ENCODE measurements at regions not wholly inside any gene's neighbourhood (a gene's known extent, or its start where the extent isn't known, plus 50 kb on each side); places are given as distances from the start of the nearest gene placed in this dataset.

DNA sequence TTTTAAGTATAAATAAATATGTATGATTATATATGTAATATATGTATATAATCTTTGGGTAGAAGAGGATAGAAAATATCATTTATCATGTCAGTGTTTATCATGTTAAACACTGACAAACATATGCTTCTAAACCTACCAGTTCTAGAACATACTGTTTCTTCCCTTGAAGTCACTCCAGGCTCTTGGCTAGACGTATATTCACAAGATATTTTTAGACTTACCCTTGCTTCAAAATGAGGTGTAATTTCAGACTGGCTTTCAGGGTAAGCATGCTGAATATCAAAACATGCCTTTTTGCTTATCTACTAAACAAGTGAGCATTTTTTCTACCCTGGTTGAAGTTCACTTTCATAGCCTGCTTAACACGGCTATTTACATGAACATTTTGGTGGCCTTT, 642.4 kb upstream of the PKDCC start:
- WGBS, 2 donors = 62 to 64% methylated on average over 2 of the region's 2 CpGs

DNA sequence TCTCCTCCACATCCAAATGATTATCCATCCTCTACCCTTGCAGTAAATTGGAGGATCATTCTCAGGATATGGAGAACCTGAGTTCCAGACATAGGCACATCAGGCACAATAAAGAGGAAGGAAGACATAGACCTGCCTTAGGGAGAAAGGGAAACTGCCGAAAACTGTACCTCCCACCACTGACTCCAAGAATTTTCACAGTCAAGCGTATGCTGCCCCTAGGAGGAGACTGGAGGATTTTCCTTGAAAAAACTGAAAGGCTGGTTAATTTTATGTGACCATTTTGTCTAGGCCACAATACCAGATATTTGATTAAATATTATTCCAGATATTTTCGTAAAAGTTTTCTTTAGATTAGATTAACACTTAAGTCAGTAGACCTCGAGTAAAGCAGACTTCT, 638.5 kb upstream of the PKDCC start:
- no peak overlapping the region for H3K4me3 ChIP-seq (ENCODE audit: low read depth, poor library complexity, severe bottlenecking)
- 66 to 68% methylated on average over 4 of the region's 4 CpGs for WGBS, 2 donors
- intact Hi-C loops (cut with DNase I; ENCODE audit: low total_unique reads) = no loop called here
- no peak for DNase-seq (ENCODE audit: low spot score in 2 of 2)
- no peak for TF ChIP-seq POLR2A (IDR thresholded peaks at IDR 0.05)
- TF ChIP-seq, protein P1, sequence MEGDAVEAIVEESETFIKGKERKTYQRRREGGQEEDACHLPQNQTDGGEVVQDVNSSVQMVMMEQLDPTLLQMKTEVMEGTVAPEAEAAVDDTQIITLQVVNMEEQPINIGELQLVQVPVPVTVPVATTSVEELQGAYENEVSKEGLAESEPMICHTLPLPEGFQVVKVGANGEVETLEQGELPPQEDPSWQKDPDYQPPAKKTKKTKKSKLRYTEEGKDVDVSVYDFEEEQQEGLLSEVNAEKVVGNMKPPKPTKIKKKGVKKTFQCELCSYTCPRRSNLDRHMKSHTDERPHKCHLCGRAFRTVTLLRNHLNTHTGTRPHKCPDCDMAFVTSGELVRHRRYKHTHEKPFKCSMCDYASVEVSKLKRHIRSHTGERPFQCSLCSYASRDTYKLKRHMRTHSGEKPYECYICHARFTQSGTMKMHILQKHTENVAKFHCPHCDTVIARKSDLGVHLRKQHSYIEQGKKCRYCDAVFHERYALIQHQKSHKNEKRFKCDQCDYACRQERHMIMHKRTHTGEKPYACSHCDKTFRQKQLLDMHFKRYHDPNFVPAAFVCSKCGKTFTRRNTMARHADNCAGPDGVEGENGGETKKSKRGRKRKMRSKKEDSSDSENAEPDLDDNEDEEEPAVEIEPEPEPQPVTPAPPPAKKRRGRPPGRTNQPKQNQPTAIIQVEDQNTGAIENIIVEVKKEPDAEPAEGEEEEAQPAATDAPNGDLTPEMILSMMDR (IDR thresholded peaks at IDR 0.05) = no peak

More for the DNA sequence above, 642.4 kb upstream of the PKDCC start:
- DNase-seq (ENCODE audit: low spot score in 2 of 2) = no peak
- TF ChIP-seq, protein P1 (IDR thresholded peaks at IDR 0.05) = no peak
- TF ChIP-seq POLR2A (IDR thresholded peaks at IDR 0.05) = no peak
- H3K4me3 ChIP-seq (ENCODE audit: low read depth, poor library complexity, severe bottlenecking) = no peak overlapping the region
- intact Hi-C loops (cut with DNase I; ENCODE audit: low total_unique reads) = no loop called here

DNA sequence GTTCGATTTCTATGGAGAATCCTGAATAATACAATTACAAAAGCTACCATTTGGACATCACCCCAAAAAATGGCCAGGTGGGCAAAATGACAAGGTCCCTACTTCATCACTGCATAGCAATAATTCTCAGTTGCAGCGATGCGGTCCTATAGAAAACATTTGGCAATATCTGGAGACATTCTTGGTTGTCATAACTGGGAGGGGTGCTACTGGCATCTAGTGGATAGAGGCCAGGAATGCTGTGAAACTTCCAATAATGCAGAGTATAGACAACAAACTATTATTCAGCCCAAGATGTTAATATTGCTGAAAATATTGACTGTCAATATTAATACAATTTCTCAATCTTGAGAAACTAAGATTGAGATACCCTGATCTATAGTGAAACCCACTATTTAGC, 637.8 kb upstream of the PKDCC start:
- TF ChIP-seq, protein P1 (IDR thresholded peaks at IDR 0.05) = no peak
- TF ChIP-seq POLR2A (IDR thresholded peaks at IDR 0.05) = no peak
- intact Hi-C loops (cut with DNase I; ENCODE audit: low total_unique reads) = no loop called here
- H3K4me3 ChIP-seq (ENCODE audit: low read depth, poor library complexity, severe bottlenecking) = no peak overlapping the region
- 82 to 92% methylated on average over 3 of the region's 3 CpGs for WGBS, 2 donors
- no peak for DNase-seq (ENCODE audit: low spot score in 2 of 2)

DNA sequence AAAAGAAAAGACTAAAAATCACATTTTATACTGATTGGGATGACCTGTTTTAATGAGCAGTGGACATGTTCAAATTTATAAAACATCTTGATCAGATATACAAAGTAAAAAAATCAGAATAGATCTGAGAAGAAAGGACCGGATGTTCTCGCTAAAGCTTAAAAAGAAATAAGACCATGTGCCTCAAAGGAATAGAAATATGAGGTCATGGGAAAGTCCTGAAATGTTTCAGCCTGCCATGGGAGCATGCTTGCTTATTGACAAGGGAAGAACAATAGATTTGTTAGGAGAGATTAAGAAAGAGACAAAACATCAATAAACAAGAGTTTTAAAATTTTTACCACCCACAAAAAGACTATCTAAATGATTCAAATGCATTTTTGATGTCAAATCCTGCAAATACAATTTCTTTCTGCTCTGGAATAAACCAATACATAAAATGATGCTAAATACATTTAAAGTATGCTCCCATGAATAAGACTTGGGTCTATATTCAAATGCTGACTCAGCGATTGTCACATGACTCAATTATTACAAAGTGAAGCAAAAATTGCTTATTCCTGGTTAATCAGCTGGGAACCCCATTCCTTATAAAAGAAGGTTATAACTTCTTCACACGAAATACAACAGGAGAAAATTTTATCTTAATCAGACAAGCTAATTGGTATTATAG, 633.9 kb upstream of the PKDCC start:
- WGBS, 2 donors = 49 to 50% methylated on average over 4 of the region's 4 CpGs
- no peak for DNase-seq (ENCODE audit: low spot score in 2 of 2)
- no peak overlapping the region for H3K4me3 ChIP-seq (ENCODE audit: low read depth, poor library complexity, severe bottlenecking)
- intact Hi-C loops (cut with DNase I; ENCODE audit: low total_unique reads) = no loop called here
- TF ChIP-seq, protein P1 (IDR thresholded peaks at IDR 0.05) = no peak
- TF ChIP-seq POLR2A (IDR thresholded peaks at IDR 0.05) = no peak

DNA sequence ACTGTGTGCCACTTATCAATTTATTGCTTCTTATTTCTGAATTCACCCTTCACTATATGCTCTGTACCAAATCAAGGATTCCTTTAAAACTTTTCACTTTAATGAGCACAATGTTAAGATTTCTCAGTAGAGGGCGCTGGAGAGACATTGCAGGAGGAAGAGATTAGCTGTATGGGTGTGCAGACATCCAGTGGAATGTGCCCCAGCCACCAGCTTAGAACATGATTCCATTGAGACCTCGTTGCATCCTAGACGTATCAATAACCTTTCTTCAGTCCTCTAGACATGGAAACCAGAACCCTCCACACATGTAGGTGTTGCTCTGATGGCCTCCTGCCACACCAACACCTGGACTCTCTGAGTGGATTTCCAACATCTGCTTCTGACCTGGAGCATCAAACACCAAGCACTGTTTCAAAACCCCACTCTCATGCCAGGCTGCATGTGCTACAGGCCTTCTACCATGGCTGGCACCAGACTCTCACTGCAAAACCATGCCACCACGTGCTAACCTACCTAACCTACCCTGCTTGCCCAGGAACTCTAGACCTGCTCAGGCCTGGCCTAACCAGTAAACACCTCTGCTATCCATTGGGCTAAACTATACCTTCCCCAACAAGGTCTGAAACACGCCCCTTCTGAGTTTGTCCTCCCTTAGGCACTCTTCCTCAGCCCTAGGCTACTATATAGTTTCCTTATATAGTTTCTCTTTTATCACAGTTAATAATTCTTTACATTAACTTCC, 633.2 kb upstream of the PKDCC start:
- TF ChIP-seq, protein P1 (IDR thresholded peaks at IDR 0.05) = no peak
- no peak for TF ChIP-seq POLR2A (IDR thresholded peaks at IDR 0.05)
- DNase-seq (ENCODE audit: low spot score in 2 of 2) = no peak
- H3K4me3 ChIP-seq (ENCODE audit: low read depth, poor library complexity, severe bottlenecking) = no peak overlapping the region
- intact Hi-C loops (cut with DNase I; ENCODE audit: low total_unique reads) = no loop called here
- 47 to 54% methylated on average over 5 of the region's 5 CpGs for WGBS, 2 donors
